ENCODE measurements at regions not wholly inside any gene's neighbourhood (a gene's known extent, or its start where the extent isn't known, plus 50 kb on each side); places are given as distances from the start of the nearest gene placed in this dataset.

DNA sequence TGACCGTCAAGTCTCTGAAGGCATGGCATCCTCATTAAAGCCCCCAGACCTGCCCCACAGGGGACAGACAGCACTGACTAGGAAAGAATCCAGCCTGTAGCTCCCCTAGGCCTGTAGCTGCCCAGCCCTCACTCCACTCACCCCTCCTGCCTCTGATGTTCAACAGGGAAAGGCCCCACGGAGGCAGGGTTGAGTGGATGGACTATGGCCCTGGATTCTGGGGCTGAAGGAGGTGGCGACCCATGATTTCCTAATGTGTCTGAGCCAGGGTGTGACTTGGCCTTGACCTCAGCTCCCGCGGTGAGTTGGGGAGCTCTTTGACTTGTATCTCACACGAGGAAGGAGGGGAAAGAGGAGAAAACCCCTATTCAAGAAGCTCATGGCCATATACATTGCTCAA is 238.5 kb upstream of the CSF3R start:
- CTCF ChIA-PET: no interaction called here
- H3K4me3 Mint-ChIP-seq (ENCODE audit: low read depth, unreplicated experiment): no peak overlapping the region
- H3K4me1 Mint-ChIP-seq (ENCODE audit: low read depth, unreplicated experiment): no peaks in the 10 kb centered on the region
- no peak for DNase-seq
- TF ChIP-seq, protein P1, sequence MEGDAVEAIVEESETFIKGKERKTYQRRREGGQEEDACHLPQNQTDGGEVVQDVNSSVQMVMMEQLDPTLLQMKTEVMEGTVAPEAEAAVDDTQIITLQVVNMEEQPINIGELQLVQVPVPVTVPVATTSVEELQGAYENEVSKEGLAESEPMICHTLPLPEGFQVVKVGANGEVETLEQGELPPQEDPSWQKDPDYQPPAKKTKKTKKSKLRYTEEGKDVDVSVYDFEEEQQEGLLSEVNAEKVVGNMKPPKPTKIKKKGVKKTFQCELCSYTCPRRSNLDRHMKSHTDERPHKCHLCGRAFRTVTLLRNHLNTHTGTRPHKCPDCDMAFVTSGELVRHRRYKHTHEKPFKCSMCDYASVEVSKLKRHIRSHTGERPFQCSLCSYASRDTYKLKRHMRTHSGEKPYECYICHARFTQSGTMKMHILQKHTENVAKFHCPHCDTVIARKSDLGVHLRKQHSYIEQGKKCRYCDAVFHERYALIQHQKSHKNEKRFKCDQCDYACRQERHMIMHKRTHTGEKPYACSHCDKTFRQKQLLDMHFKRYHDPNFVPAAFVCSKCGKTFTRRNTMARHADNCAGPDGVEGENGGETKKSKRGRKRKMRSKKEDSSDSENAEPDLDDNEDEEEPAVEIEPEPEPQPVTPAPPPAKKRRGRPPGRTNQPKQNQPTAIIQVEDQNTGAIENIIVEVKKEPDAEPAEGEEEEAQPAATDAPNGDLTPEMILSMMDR (IDR thresholded peaks at IDR 0.05; ENCODE audit: unreplicated experiment): no peak
- H3K9me3 Mint-ChIP-seq (ENCODE audit: low read depth, unreplicated experiment): no peaks in the 10 kb centered on the region
- intact Hi-C loops (cut with micrococcal nuclease; ENCODE audit: unreplicated experiment): no loop called here
- BruUV-seq (replicated peaks): no TSS peak
- no peak overlapping the region for H3K27ac Mint-ChIP-seq (ENCODE audit: unreplicated experiment)
- H3K36me3 Mint-ChIP-seq (ENCODE audit: insufficient read depth, unreplicated experiment): no peaks in the 10 kb centered on the region
- H3K27me3 Mint-ChIP-seq (ENCODE audit: unreplicated experiment): no peaks in the 10 kb centered on the region

DNA sequence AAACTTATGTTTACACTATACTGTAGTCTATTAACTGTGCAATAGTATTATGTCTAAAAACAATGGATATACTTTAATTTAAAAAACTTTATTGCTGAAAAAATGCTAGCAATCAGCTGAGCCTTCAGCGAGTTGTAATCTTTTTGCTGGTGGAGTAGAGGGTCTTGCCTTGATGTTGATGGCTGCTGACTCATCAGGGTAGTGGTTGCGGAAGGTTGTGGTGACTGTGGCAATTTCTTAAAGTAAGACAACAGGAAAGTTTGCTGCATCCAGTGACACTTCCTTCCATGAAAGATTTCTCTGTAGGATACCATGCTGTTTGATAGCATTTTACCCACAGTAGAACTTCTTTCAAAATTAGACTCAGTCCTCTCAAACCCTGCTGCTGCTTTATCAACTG is 234.7 kb upstream of the CSF3R start:
- CTCF ChIA-PET: interaction anchor here (0.7 kb wide), 1 partner anchor 10 kb away, joined by 3 read pairs; no protein-coding TSS in a partner anchor
- no peak overlapping the region for H3K27ac Mint-ChIP-seq (ENCODE audit: unreplicated experiment)

DNA sequence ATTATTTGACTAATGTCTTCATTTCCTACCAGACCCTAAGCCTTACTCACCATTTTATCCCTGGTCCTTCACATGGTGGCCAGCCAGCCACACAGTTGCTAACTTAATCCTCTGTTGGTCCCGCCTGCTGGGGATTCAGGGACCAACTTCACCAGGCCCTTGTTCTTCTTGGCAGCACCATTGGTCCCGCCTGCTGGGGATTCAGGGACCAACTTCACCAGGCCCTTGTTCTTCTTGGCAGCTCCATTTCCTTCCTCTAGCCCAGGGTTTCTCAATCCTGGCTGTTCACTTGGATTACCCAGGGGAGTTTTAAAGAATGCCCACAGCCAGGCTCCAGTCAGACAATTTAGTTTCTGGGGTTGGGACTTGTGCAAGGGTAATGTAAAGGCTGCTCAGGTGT is 233.1 kb upstream of the CSF3R start:
- CTCF ChIA-PET: no interaction called here
- Mint-ChIP-seq H3K27ac (ENCODE audit: unreplicated experiment) (no peak overlapping the region), H3K36me3 (ENCODE audit: insufficient read depth, unreplicated experiment) (no peaks in the 10 kb centered on the region), H3K27me3 (ENCODE audit: unreplicated experiment) (no peaks in the 10 kb centered on the region), H3K9me3 (ENCODE audit: low read depth, unreplicated experiment) (no peaks in the 10 kb centered on the region), H3K4me1 (ENCODE audit: low read depth, unreplicated experiment) (no peaks in the 10 kb centered on the region), H3K4me3 (ENCODE audit: low read depth, unreplicated experiment) (no peak overlapping the region)
- DNase-seq: no peak
- intact Hi-C loops (cut with micrococcal nuclease; ENCODE audit: unreplicated experiment): no loop called here
- BruUV-seq (replicated peaks): no TSS peak
- TF ChIP-seq, protein P1 (IDR thresholded peaks at IDR 0.05; ENCODE audit: unreplicated experiment): no peak

More for the DNA sequence above, 234.7 kb upstream of the CSF3R start:
- TF ChIP-seq, protein P1 (IDR thresholded peaks at IDR 0.05; ENCODE audit: unreplicated experiment): no peak
- no peaks in the 10 kb centered on the region for H3K27me3 Mint-ChIP-seq (ENCODE audit: unreplicated experiment)
- no peak for DNase-seq
- no peak overlapping the region for H3K4me3 Mint-ChIP-seq (ENCODE audit: low read depth, unreplicated experiment)
- H3K4me1 Mint-ChIP-seq (ENCODE audit: low read depth, unreplicated experiment): no peaks in the 10 kb centered on the region
- no peaks in the 10 kb centered on the region for H3K36me3 Mint-ChIP-seq (ENCODE audit: insufficient read depth, unreplicated experiment)
- BruUV-seq (replicated peaks): no TSS peak
- intact Hi-C loops (cut with micrococcal nuclease; ENCODE audit: unreplicated experiment): no loop called here
- no peaks in the 10 kb centered on the region for H3K9me3 Mint-ChIP-seq (ENCODE audit: low read depth, unreplicated experiment)

DNA sequence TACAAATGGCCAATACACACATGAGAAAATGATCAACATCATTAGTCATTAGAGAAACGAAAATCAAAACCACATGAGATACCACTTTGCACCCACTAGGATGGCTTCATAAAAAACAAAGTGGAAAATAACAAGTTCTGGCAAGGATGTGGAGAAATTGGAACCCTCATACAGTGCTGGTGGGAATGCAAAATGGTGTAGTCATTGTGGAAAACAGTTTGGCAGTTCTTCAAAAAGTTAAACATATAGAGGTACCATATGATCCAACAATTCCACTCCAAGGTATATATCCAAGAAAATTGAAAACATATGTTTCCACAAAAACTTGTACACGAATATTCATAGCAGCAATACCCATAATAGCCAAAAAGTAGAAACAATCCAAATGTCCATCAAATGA is 231.6 kb upstream of the CSF3R start:
- H3K36me3 Mint-ChIP-seq (ENCODE audit: insufficient read depth, unreplicated experiment): no peaks in the 10 kb centered on the region
- no peaks in the 10 kb centered on the region for H3K9me3 Mint-ChIP-seq (ENCODE audit: low read depth, unreplicated experiment)
- intact Hi-C loops (cut with micrococcal nuclease; ENCODE audit: unreplicated experiment): no loop called here
- no peak for DNase-seq
- no peaks in the 10 kb centered on the region for H3K4me1 Mint-ChIP-seq (ENCODE audit: low read depth, unreplicated experiment)
- H3K4me3 Mint-ChIP-seq (ENCODE audit: low read depth, unreplicated experiment): no peak overlapping the region
- H3K27me3 Mint-ChIP-seq (ENCODE audit: unreplicated experiment): no peaks in the 10 kb centered on the region
- CTCF ChIA-PET: no interaction called here
- no TSS peak for BruUV-seq (replicated peaks)
- H3K27ac Mint-ChIP-seq (ENCODE audit: unreplicated experiment): no peak overlapping the region
- TF ChIP-seq, protein P1 (IDR thresholded peaks at IDR 0.05; ENCODE audit: unreplicated experiment): no peak

All from Calu3 (cell line).